ENCODE measurements at regions not wholly inside any gene's neighbourhood (a gene's known extent, or its start where the extent isn't known, plus 50 kb on each side); places are given as distances from the start of the nearest gene placed in this dataset.

DNA sequence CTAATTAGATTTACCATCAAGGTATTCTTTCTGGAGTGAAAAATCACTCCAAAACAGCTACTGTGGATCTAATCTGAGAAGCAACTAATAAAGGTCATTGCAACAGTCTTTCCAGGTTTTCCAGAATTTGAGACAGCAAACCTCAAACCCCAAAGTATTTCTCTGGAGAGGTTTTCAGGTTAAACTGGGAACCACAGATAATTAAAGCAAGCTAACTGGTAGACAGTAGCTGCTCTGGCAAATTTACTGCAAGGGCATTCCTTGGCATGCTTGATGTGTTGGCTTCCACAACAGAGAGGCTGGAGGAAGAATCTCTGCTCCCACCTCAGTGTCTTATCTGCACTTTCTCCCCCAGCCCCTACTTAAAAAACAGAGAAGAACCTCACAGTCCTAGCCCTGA, 140.0 kb upstream of the NRBF2 start:
- TF ChIP-seq TEAD4 (IDR thresholded peaks at IDR 0.05) (no peak), EP300 (IDR thresholded peaks at IDR 0.05; ENCODE audit: borderline replicate concordance) (no peak), RAD21 (IDR thresholded peaks at IDR 0.05; ENCODE audit: low read depth) (no peak), REST (IDR thresholded peaks at IDR 0.05; ENCODE audit: low read depth) (no peak), TCF12 (IDR thresholded peaks at IDR 0.05; ENCODE audit: low read depth) (no peak), EGR1 (IDR thresholded peaks at IDR 0.05) (no peak), CREB1 (IDR thresholded peaks at IDR 0.05; ENCODE audit: low read depth) (no peak), TAF1 (IDR thresholded peaks at IDR 0.05; ENCODE audit: low read depth) (no peak), FOXM1 (IDR thresholded peaks at IDR 0.05; ENCODE audit: borderline replicate concordance, low read depth) (no peak), CEBPB (IDR thresholded peaks at IDR 0.05) (no peak)
- TF ChIP-seq, protein P1, sequence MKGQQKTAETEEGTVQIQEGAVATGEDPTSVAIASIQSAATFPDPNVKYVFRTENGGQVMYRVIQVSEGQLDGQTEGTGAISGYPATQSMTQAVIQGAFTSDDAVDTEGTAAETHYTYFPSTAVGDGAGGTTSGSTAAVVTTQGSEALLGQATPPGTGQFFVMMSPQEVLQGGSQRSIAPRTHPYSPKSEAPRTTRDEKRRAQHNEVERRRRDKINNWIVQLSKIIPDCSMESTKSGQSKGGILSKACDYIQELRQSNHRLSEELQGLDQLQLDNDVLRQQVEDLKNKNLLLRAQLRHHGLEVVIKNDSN (IDR thresholded peaks at IDR 0.05), result no peak
